ENCODE measurements at regions not wholly inside any gene's neighbourhood (a gene's known extent, or its start where the extent isn't known, plus 50 kb on each side); places are given as distances from the start of the nearest gene placed in this dataset.

DNA sequence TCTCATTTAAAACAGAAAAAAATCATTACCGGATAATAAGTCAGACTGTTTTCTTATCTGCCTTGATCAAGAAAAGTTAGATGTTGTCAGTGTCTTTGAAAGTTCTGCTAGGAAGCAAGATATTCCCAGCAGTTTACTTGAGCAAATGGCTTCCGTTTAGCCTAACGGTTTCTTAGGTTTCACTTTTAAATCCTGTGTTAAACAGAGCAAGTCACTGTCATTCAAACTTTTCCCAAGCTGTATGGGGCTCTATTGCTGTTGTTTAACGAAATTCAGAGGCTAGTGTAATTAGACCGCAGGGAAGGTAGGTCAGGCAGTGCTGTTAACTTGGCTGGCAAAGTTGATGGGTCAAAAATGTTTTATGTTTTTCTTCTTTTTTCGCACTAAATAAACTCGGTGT, 80.3 kb upstream of the NEIL3 start:
- H3K9me3 ChIP-seq (ENCODE audit: control extremely low read depth in 1 of 5, control insufficient read depth in 4 of 5, insufficient read depth in 2 of 5, low read depth in 1 of 5, low read length in 4 of 5), result no peaks in the 10 kb centered on the region
- no peaks in the 10 kb centered on the region for H3K36me3 ChIP-seq (ENCODE audit: control insufficient read depth in 4 of 4, insufficient read depth in 4 of 4, low read length in 3 of 4)
- 40% methylated on average over 3 of the region's 7 CpGs for WGBS (ENCODE audit: insufficient coverage)
- ChIA-PET POLR2A (no interaction called here), CTCF (no interaction called here)
- peak; percentile 6 to 17 (median 16) for DNase-seq
- H3K4me1 ChIP-seq (ENCODE audit: control extremely low read depth in 1 of 4, control insufficient read depth in 4 of 4, insufficient read depth in 4 of 4, low read length in 3 of 4), result peaks cover 0 to 2% (median 0%) of the 10 kb centered on the region in 4 experiments
- peak overlapping the region in 4 of 7 experiments; percentile 8 to 70 (median 34) for H3K4me3 ChIP-seq (ENCODE audit: control insufficient read depth in 1 of 7, extremely low read depth in 1 of 7, insufficient read depth in 4 of 7, low read depth in 2 of 7, low read length in 6 of 7)
- no peaks in the 10 kb centered on the region for H3K27me3 ChIP-seq (replicated peaks in 2 of 5; ENCODE audit: control insufficient read depth in 4 of 5, insufficient read depth in 5 of 5, low read length in 4 of 5)
- peak overlapping the region; percentile 37 to 43 for H3K27ac ChIP-seq (ENCODE audit: insufficient read depth in 1 of 2, low read depth in 1 of 2, low read length in 2 of 2, poor library complexity in 1 of 2, severe bottlenecking in 2 of 2)

DNA sequence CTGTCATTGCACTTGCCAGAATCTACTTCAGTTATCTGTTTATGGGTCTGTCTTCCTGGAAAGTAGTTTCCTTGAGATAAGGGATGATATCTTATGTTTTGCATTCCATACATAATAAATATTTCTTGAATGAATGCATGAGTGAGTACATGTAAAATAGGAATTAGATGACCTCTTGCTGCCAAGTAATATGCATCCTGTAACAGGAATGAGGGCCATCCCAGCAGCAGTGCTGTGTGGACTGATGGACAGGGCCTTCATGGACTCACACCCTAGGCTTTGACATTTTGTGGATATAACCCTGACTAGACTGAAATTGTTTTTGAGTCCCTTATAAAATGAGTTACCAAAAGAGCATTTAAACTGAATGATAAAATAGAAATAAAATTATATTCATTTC, 77.2 kb upstream of the NEIL3 start:
- no peak overlapping the region for H3K4me3 ChIP-seq (ENCODE audit: control insufficient read depth in 1 of 7, extremely low read depth in 1 of 7, insufficient read depth in 4 of 7, low read depth in 2 of 7, low read length in 6 of 7)
- no peaks in the 10 kb centered on the region for H3K27me3 ChIP-seq (replicated peaks in 2 of 5; ENCODE audit: control insufficient read depth in 4 of 5, insufficient read depth in 5 of 5, low read length in 4 of 5)
- CTCF ChIA-PET, result no interaction called here
- no peak for DNase-seq
- no peak overlapping the region for H3K27ac ChIP-seq (ENCODE audit: insufficient read depth in 1 of 2, low read depth in 1 of 2, low read length in 2 of 2, poor library complexity in 1 of 2, severe bottlenecking in 2 of 2)
- H3K9me3 ChIP-seq (ENCODE audit: control extremely low read depth in 1 of 5, control insufficient read depth in 4 of 5, insufficient read depth in 2 of 5, low read depth in 1 of 5, low read length in 4 of 5), result no peaks in the 10 kb centered on the region
- peaks cover 0 to 2% (median 0%) of the 10 kb centered on the region in 4 experiments for H3K4me1 ChIP-seq (ENCODE audit: control extremely low read depth in 1 of 4, control insufficient read depth in 4 of 4, insufficient read depth in 4 of 4, low read length in 3 of 4)
- no peaks in the 10 kb centered on the region for H3K36me3 ChIP-seq (ENCODE audit: control insufficient read depth in 4 of 4, insufficient read depth in 4 of 4, low read length in 3 of 4)
- POLR2A ChIA-PET, result no interaction called here

DNA sequence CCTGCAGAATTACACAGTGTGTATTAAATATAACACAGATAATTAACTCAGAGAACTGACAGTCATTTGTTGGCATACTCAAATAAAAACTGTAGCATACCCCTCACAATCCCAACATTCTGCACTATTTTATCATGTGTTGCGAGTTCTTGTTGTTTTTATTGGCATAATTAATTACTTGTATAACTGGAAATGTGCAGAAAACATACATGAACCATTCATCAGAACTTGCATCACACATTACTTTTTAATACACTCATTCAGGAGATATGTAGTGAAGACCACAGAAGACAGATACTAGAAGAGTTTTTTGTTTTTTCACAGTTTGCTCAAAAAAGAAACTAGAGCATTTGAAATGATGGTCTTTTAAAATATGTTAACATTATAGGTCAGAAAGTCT, 74.6 kb upstream of the NEIL3 start:
- no peak overlapping the region for H3K27ac ChIP-seq (ENCODE audit: insufficient read depth in 1 of 2, low read depth in 1 of 2, low read length in 2 of 2, poor library complexity in 1 of 2, severe bottlenecking in 2 of 2)
- no peak for DNase-seq
- H3K4me3 ChIP-seq (ENCODE audit: control insufficient read depth in 1 of 7, extremely low read depth in 1 of 7, insufficient read depth in 4 of 7, low read depth in 2 of 7, low read length in 6 of 7), result no peak overlapping the region
- H3K9me3 ChIP-seq (ENCODE audit: control extremely low read depth in 1 of 5, control insufficient read depth in 4 of 5, insufficient read depth in 2 of 5, low read depth in 1 of 5, low read length in 4 of 5), result no peaks in the 10 kb centered on the region
- no peaks in the 10 kb centered on the region for H3K36me3 ChIP-seq (ENCODE audit: control insufficient read depth in 4 of 4, insufficient read depth in 4 of 4, low read length in 3 of 4)
- ChIA-PET POLR2A (no interaction called here), CTCF (no interaction called here)
- H3K4me1 ChIP-seq (ENCODE audit: control extremely low read depth in 1 of 4, control insufficient read depth in 4 of 4, insufficient read depth in 4 of 4, low read length in 3 of 4), result no peaks in the 10 kb centered on the region
- H3K27me3 ChIP-seq (replicated peaks in 2 of 5; ENCODE audit: control insufficient read depth in 4 of 5, insufficient read depth in 5 of 5, low read length in 4 of 5), result no peaks in the 10 kb centered on the region
- WGBS (ENCODE audit: insufficient coverage), result no CpG with 5 or more reads among the region's 1 CpG

DNA sequence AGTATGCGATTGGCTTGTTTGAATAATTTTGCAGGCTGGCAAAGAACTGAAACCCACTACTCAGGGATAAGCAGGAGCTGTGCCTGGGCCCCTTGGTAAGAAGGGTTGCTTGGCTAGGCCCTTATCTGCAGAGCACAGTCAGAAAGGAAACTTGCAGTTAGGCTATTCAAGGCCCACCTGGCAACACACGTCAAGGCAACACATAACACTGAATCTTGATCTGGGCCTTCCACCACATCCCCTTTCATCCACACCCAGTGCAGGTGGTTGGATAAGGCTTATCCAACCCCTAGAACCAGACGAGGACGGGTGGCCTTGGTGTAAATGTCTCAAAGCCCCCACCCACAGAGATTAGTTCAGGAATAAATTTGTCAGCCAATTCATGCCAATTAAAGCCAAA, 72.8 kb upstream of the NEIL3 start:
- Histone ChIP-seq H3K4me3 (ENCODE audit: control insufficient read depth in 1 of 7, extremely low read depth in 1 of 7, insufficient read depth in 4 of 7, low read depth in 2 of 7, low read length in 6 of 7) (no peak overlapping the region), H3K27me3 (replicated peaks in 2 of 5; ENCODE audit: control insufficient read depth in 4 of 5, insufficient read depth in 5 of 5, low read length in 4 of 5) (no peaks in the 10 kb centered on the region), H3K4me1 (ENCODE audit: control extremely low read depth in 1 of 4, control insufficient read depth in 4 of 4, insufficient read depth in 4 of 4, low read length in 3 of 4) (no peaks in the 10 kb centered on the region), H3K9me3 (ENCODE audit: control extremely low read depth in 1 of 5, control insufficient read depth in 4 of 5, insufficient read depth in 2 of 5, low read depth in 1 of 5, low read length in 4 of 5) (no peaks in the 10 kb centered on the region), H3K27ac (ENCODE audit: insufficient read depth in 1 of 2, low read depth in 1 of 2, low read length in 2 of 2, poor library complexity in 1 of 2, severe bottlenecking in 2 of 2) (no peak overlapping the region), H3K36me3 (ENCODE audit: control insufficient read depth in 4 of 4, insufficient read depth in 4 of 4, low read length in 3 of 4) (no peaks in the 10 kb centered on the region)
- ChIA-PET POLR2A (no interaction called here), CTCF (no interaction called here)
- WGBS (ENCODE audit: insufficient coverage), result 100% methylated on average over 1 of the region's 4 CpGs
- DNase-seq, result peak in 2 of 3 donors; percentile 36 to 66

DNA sequence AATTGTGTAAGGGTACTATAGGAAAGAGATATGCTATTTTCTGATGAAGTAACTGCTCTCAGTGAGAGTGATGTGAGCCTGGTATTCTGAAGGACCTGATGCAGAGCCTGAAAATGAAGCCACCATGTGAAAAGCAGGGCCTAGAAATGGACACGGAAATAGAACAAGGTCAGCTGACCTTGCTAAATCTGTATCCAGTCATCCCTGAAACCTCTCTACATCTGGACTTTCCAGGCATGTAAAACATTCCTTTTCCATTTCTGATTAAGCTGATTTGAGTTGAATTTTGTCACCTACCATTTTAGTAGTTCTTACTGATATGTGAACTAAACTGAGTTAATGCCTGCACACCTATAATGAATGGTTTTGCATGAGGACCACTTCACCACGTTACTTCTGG, 72.4 kb upstream of the NEIL3 start:
- Histone ChIP-seq H3K36me3 (ENCODE audit: control insufficient read depth in 4 of 4, insufficient read depth in 4 of 4, low read length in 3 of 4) (no peaks in the 10 kb centered on the region), H3K4me1 (ENCODE audit: control extremely low read depth in 1 of 4, control insufficient read depth in 4 of 4, insufficient read depth in 4 of 4, low read length in 3 of 4) (no peaks in the 10 kb centered on the region), H3K27me3 (replicated peaks in 2 of 5; ENCODE audit: control insufficient read depth in 4 of 5, insufficient read depth in 5 of 5, low read length in 4 of 5) (no peaks in the 10 kb centered on the region), H3K4me3 (ENCODE audit: control insufficient read depth in 1 of 7, extremely low read depth in 1 of 7, insufficient read depth in 4 of 7, low read depth in 2 of 7, low read length in 6 of 7) (no peak overlapping the region), H3K27ac (ENCODE audit: insufficient read depth in 1 of 2, low read depth in 1 of 2, low read length in 2 of 2, poor library complexity in 1 of 2, severe bottlenecking in 2 of 2) (no peak overlapping the region), H3K9me3 (ENCODE audit: control extremely low read depth in 1 of 5, control insufficient read depth in 4 of 5, insufficient read depth in 2 of 5, low read depth in 1 of 5, low read length in 4 of 5) (no peaks in the 10 kb centered on the region)
- ChIA-PET CTCF (no interaction called here), POLR2A (no interaction called here)
- DNase-seq, result no peak
- WGBS (ENCODE audit: insufficient coverage), result 100% methylated on average over 1 of the region's 2 CpGs

DNA sequence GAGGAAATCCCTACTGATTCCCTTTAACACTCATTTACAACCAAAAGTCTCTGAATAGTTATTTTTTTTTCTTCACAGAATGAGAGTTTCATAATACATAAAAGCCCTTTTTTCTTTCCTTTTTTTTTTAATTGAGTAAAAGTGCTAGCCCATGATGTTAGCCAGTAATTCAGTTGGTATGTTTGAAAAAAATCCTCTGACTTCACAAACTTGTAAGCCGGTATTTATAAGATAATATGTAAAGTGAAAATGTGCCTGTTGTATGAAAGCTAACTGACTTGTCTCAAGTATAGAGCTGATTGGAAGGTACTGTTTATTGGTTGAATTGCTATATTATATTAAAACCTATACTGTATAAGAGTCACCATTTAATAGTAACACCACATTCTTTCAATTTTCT, 70.2 kb upstream of the NEIL3 start:
- no peaks in the 10 kb centered on the region for H3K9me3 ChIP-seq (ENCODE audit: control extremely low read depth in 1 of 5, control insufficient read depth in 4 of 5, insufficient read depth in 2 of 5, low read depth in 1 of 5, low read length in 4 of 5)
- ChIA-PET CTCF (interaction anchor here (0.6 to 4.1 kb wide), 2 partner anchors 11 to 197 kb away, joined by 4 to 24 read pairs; no protein-coding TSS in a partner anchor), POLR2A (interaction anchor here (0.7 kb wide), 1 partner anchor 13 kb away, joined by 3 read pairs; no protein-coding TSS in a partner anchor)
- H3K36me3 ChIP-seq (ENCODE audit: control insufficient read depth in 4 of 4, insufficient read depth in 4 of 4, low read length in 3 of 4), result no peaks in the 10 kb centered on the region
- DNase-seq, result no peak
- no peaks in the 10 kb centered on the region for H3K27me3 ChIP-seq (replicated peaks in 2 of 5; ENCODE audit: control insufficient read depth in 4 of 5, insufficient read depth in 5 of 5, low read length in 4 of 5)
- H3K4me3 ChIP-seq (ENCODE audit: control insufficient read depth in 1 of 7, extremely low read depth in 1 of 7, insufficient read depth in 4 of 7, low read depth in 2 of 7, low read length in 6 of 7), result no peak overlapping the region
- 100% methylated on average over 1 of the region's 1 CpG for WGBS (ENCODE audit: insufficient coverage)
- H3K4me1 ChIP-seq (ENCODE audit: control extremely low read depth in 1 of 4, control insufficient read depth in 4 of 4, insufficient read depth in 4 of 4, low read length in 3 of 4), result no peaks in the 10 kb centered on the region
- H3K27ac ChIP-seq (ENCODE audit: insufficient read depth in 1 of 2, low read depth in 1 of 2, low read length in 2 of 2, poor library complexity in 1 of 2, severe bottlenecking in 2 of 2), result no peak overlapping the region

DNA sequence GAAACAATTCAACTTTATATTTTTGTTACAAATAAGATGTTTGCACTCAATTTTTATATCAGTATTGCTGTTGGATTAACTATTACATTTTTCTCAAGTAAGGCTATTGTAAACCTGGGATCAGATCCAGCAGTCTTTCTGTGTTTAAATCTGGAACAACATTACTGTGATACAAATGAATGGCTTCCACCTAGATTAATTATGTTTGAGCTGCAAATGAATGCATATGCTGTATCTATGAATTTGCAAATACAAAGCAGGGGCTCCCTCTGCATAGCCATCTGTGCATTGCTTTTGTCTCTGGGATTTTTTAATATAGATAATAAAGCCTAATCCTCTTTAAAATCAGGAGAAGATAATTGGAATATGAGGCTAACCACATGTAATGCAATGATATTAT, 69.8 kb upstream of the NEIL3 start:
- H3K4me3 ChIP-seq (ENCODE audit: control insufficient read depth in 1 of 7, extremely low read depth in 1 of 7, insufficient read depth in 4 of 7, low read depth in 2 of 7, low read length in 6 of 7), result no peak overlapping the region
- no peak overlapping the region for H3K27ac ChIP-seq (ENCODE audit: insufficient read depth in 1 of 2, low read depth in 1 of 2, low read length in 2 of 2, poor library complexity in 1 of 2, severe bottlenecking in 2 of 2)
- no peak for DNase-seq
- ChIA-PET CTCF (interaction anchor here (0.6 to 4.1 kb wide), 2 partner anchors 10 to 197 kb away, joined by 4 to 24 read pairs; no protein-coding TSS in a partner anchor), POLR2A (no interaction called here)
- no peaks in the 10 kb centered on the region for H3K9me3 ChIP-seq (ENCODE audit: control extremely low read depth in 1 of 5, control insufficient read depth in 4 of 5, insufficient read depth in 2 of 5, low read depth in 1 of 5, low read length in 4 of 5)
- H3K27me3 ChIP-seq (replicated peaks in 2 of 5; ENCODE audit: control insufficient read depth in 4 of 5, insufficient read depth in 5 of 5, low read length in 4 of 5), result no peaks in the 10 kb centered on the region
- no peaks in the 10 kb centered on the region for H3K4me1 ChIP-seq (ENCODE audit: control extremely low read depth in 1 of 4, control insufficient read depth in 4 of 4, insufficient read depth in 4 of 4, low read length in 3 of 4)
- H3K36me3 ChIP-seq (ENCODE audit: control insufficient read depth in 4 of 4, insufficient read depth in 4 of 4, low read length in 3 of 4), result no peaks in the 10 kb centered on the region

Measured in common myeloid progenitor, CD34-positive (primary cell).